DOHH2 (cell line): ENCODE measurements at regions not wholly inside any gene's neighbourhood (a gene's known extent, or its start where the extent isn't known, plus 50 kb on each side); places are given as distances from the start of the nearest gene placed in this dataset.
A peak's percentile ranks its signal among the peaks of the same experiment; 100 is the strongest.

Source experiments
- H3F3A ChIP-seq: fragments of 200-600 bp; sonication (generic), shearing (Covaris generic); 2 replicates; pipeline ENCODE4 v1.6.0; 2016; ENCODE audit warnings: antibody characterized with exemption, mild to moderate bottlenecking; ENCODE audit not compliant: control insufficient read depth, insufficient read depth
- H3K27ac ChIP-seq: fragments of 200-600 bp; sonication (generic); 2 replicates; pipeline ENCODE4 v1.5.1; 2014; ENCODE audit warnings: low read depth, mild to moderate bottlenecking, low read length, moderate library complexity
- H3K27me3 ChIP-seq: fragments of 200-600 bp; sonication (generic); 2 replicates; pipeline ENCODE4 v1.6.1; 2014; ENCODE audit warnings: mild to moderate bottlenecking, low read length, mixed read lengths; ENCODE audit not compliant: control insufficient read depth
- H3K36me3 ChIP-seq: fragments of 200-600 bp; sonication (generic); 2 replicates; pipeline ENCODE4 v1.6.1; 2014; ENCODE audit warnings: mild to moderate bottlenecking, low read length, moderate library complexity, mixed read lengths; ENCODE audit not compliant: control insufficient read depth
- H3K4me1 ChIP-seq: fragments of 200-600 bp; sonication (generic); 2 replicates; pipeline ENCODE4 v1.6.1; 2014; ENCODE audit warnings: mild to moderate bottlenecking, low read length, mixed read lengths; ENCODE audit not compliant: control insufficient read depth
- H3K4me2 ChIP-seq: fragments of 200-600 bp; sonication (generic); 2 replicates; pipeline ENCODE4 v1.6.0; 2014; ENCODE audit warnings: mild to moderate bottlenecking, low read length, moderate library complexity
- H3K4me3 ChIP-seq: fragments of 200-600 bp; sonication (generic); 2 replicates; pipeline ENCODE4 v1.5.1; 2014; ENCODE audit warnings: mild to moderate bottlenecking, low read length, mixed read lengths
- H3K79me2 ChIP-seq: fragments of 200-600 bp; sonication (generic); 2 replicates; pipeline ENCODE4 v1.6.1; 2014; ENCODE audit warnings: mild to moderate bottlenecking, low read length, mixed read lengths; ENCODE audit not compliant: control insufficient read depth
- H3K9me2 ChIP-seq: fragments of 200-600 bp; sonication (generic); replicated peaks from 2 replicates; pipeline ENCODE4 v1.6.1; 2014; ENCODE audit warnings: mild to moderate bottlenecking, low read length, mixed read lengths; ENCODE audit not compliant: control insufficient read depth
- H3K9me3 ChIP-seq: fragments of 200-600 bp; sonication (generic); 2 replicates; pipeline ENCODE4 v1.6.1; 2014; ENCODE audit warnings: antibody characterized with exemption, low read length, mixed read lengths; ENCODE audit not compliant: control insufficient read depth, insufficient read depth
- H4K20me1 ChIP-seq: fragments of 200-600 bp; sonication (generic); 2 replicates; pipeline ENCODE4 v1.6.0; 2014; ENCODE audit warnings: low read depth, mild to moderate bottlenecking, antibody characterized with exemption, low read length, moderate library complexity; ENCODE audit not compliant: control insufficient read depth, insufficient read depth
- CTCF ChIP-seq: fragments of 200-600 bp; sonication (generic); IDR thresholded peaks from one replicate; pipeline ENCODE4 v1.5.1; 2014; ENCODE audit warnings: antibody characterized with exemption, mild to moderate bottlenecking, low read depth, low read length; ENCODE audit not compliant: poor library complexity, severe bottlenecking
- EZH2phosphoT487 ChIP-seq: fragments of 200-600 bp; sonication (generic); IDR thresholded peaks from 2 replicates; pipeline ENCODE4 v1.6.1; 2017; ENCODE audit warnings: borderline replicate concordance, mild to moderate bottlenecking, antibody characterized with exemption, low read length, moderate library complexity, mixed read lengths

GRCh38 chr15:83362706-83363105, 78.2 kb upstream of the BNC1 start:
- no peaks in the 10 kb centered on the region for H3F3A ChIP-seq
- no peak overlapping the region for H3K4me3 ChIP-seq
- no peak overlapping the region for H3K4me2 ChIP-seq
- no peaks in the 10 kb centered on the region for H3K9me3 ChIP-seq
- no peaks in the 10 kb centered on the region for H3K4me1 ChIP-seq
- TF ChIP-seq CTCF (no peak), EZH2phosphoT487 (no peak)
- no peaks in the 10 kb centered on the region for H3K9me2 ChIP-seq
- H3K27ac ChIP-seq: no peak overlapping the region
- no peaks in the 10 kb centered on the region for H3K79me2 ChIP-seq
- no peaks in the 10 kb centered on the region for H4K20me1 ChIP-seq
- no peaks in the 10 kb centered on the region for H3K36me3 ChIP-seq
- H3K27me3 ChIP-seq: peaks cover 22% of the 10 kb centered on the region

DNA sequence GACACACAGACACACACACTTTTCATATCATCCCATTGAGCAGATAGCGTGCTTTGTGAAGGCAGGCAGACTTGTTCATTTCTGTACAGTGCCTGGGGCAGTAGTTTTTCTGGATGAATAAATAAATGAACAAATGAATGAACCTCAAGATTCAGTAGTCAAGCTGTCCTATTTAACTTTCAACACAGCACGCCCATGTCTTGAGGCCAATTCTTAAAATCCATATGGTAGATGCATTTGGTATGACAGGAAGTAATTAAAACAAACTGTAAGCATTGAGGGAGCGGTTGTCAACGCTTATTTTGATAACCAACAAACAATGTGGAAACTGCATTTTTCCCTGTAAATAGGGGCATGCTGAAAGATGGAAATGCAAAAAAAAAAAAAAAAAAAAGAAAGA, 80.0 kb upstream of the BNC1 start:
- H3K27me3 ChIP-seq: peaks cover 22% of the 10 kb centered on the region
- H3K9me2 ChIP-seq: no peaks in the 10 kb centered on the region
- no peaks in the 10 kb centered on the region for H3K36me3 ChIP-seq
- no peaks in the 10 kb centered on the region for H3F3A ChIP-seq
- H3K9me3 ChIP-seq: no peaks in the 10 kb centered on the region
- H3K4me2 ChIP-seq: no peak overlapping the region
- no peaks in the 10 kb centered on the region for H4K20me1 ChIP-seq
- no peak overlapping the region for H3K27ac ChIP-seq
- no peaks in the 10 kb centered on the region for H3K79me2 ChIP-seq
- no peaks in the 10 kb centered on the region for H3K4me1 ChIP-seq
- TF ChIP-seq CTCF: no peak
- no peak for TF ChIP-seq EZH2phosphoT487
- H3K4me3 ChIP-seq: no peak overlapping the region

- Histone ChIP-seq H4K20me1 (no peaks in the 10 kb centered on the region), H3K27me3 (peaks cover 25% of the 10 kb centered on the region), H3K4me2 (no peak overlapping the region), H3K36me3 (no peaks in the 10 kb centered on the region), H3K4me1 (no peaks in the 10 kb centered on the region), H3K79me2 (no peaks in the 10 kb centered on the region), H3K9me3 (no peaks in the 10 kb centered on the region), H3F3A (no peaks in the 10 kb centered on the region), H3K27ac (no peak overlapping the region), H3K9me2 (no peaks in the 10 kb centered on the region), H3K4me3 (no peak overlapping the region)
- TF ChIP-seq EZH2phosphoT487 (peak; percentile 20; the same call in 1 of the 2 replicates), CTCF (no peak)
Measured at GRCh38 chr15:83365370-83365938, 81.0 kb upstream of the BNC1 start.

DNA sequence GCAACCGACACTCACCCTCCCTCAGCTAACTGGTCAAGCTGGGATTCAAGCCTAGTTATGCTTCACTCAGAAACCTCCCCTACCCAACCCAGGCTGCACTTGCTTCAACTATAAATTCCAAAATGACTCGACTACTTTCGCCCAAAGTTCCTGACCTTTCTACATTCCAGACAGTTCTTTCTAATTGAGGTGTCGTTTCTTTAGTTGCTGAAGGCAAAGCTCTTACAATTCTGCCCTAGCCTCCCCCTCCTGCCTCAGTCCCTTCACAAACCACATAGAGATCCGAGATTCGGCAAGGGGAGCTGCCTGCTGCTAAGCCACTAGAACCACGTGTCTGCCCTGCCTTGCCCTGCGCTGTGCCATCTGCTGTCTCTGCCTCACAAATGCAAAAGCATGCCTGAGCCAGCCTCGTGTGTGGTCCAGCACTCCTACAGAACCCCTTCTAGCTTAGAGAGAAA, 74.7 kb upstream of the SH3GL3 start:
- Histone ChIP-seq H3K27me3 (peaks cover 7% of the 10 kb centered on the region), H4K20me1 (no peaks in the 10 kb centered on the region)

More for the DNA sequence above, 74.7 kb upstream of the SH3GL3 start:
- Histone ChIP-seq H3K27ac (no peak overlapping the region), H3K9me3 (no peaks in the 10 kb centered on the region), H3K4me3 (no peak overlapping the region), H3F3A (no peaks in the 10 kb centered on the region), H3K4me2 (no peak overlapping the region), H3K4me1 (no peaks in the 10 kb centered on the region), H3K9me2 (no peaks in the 10 kb centered on the region), H3K79me2 (no peaks in the 10 kb centered on the region), H3K36me3 (no peaks in the 10 kb centered on the region)
- no peak for TF ChIP-seq CTCF
- no peak for TF ChIP-seq EZH2phosphoT487
